GM12875 (cell line): ENCODE measurements at regions not wholly inside any gene's neighbourhood (a gene's known extent, or its start where the extent isn't known, plus 50 kb on each side); places are given as distances from the start of the nearest gene placed in this dataset.

Experiments used
- H3K4me3 ChIP-seq: one replicate; pipeline ENCODE4 v1.5.1; 2011; ENCODE audit warnings: low read depth, low read length, control low read depth
- CTCF ChIP-seq: IDR thresholded peaks from 2 replicates; pipeline ENCODE4 v1.5.1; 2011; ENCODE audit warnings: low read depth, mild to moderate bottlenecking, control low read depth, inconsistent platforms, low read length, moderate library complexity, borderline replicate concordance; ENCODE audit not compliant: insufficient read depth

- H3K4me3 ChIP-seq: no peak overlapping the region
- TF ChIP-seq CTCF: no peak
Observed at GRCh38 chr11:109196016-109196415, 226.0 kb upstream of the C11orf87 start.

- no peak overlapping the region for H3K4me3 ChIP-seq
- no peak for TF ChIP-seq CTCF
Observed at GRCh38 chr11:109197656-109198055, 224.3 kb upstream of the C11orf87 start.

- no peak for TF ChIP-seq CTCF
- no peak overlapping the region for H3K4me3 ChIP-seq
Observed at GRCh38 chr11:109203176-109203575, 218.8 kb upstream of the C11orf87 start.

- TF ChIP-seq CTCF: no peak
- H3K4me3 ChIP-seq: no peak overlapping the region
Observed at GRCh38 chr11:109205312-109205711, 216.7 kb upstream of the C11orf87 start.

- TF ChIP-seq CTCF: no peak
- no peak overlapping the region for H3K4me3 ChIP-seq
Observed at GRCh38 chr11:109208121-109208520, 213.9 kb upstream of the C11orf87 start.

- no peak overlapping the region for H3K4me3 ChIP-seq
- TF ChIP-seq CTCF: no peak
Observed at GRCh38 chr11:109209572-109209971, 212.4 kb upstream of the C11orf87 start.

- H3K4me3 ChIP-seq: no peak overlapping the region
- no peak for TF ChIP-seq CTCF
Observed at GRCh38 chr11:109221190-109221589, 200.8 kb upstream of the C11orf87 start.
